ENCODE measurements at regions not wholly inside any gene's neighbourhood (a gene's known extent, or its start where the extent isn't known, plus 50 kb on each side); places are given as distances from the start of the nearest gene placed in this dataset.
"Not testable (repeated sequence)": the region's sequence is repeated elsewhere in the genome, so short reads cannot be mapped to it uniquely, and the experiment has no call there.

DNA sequence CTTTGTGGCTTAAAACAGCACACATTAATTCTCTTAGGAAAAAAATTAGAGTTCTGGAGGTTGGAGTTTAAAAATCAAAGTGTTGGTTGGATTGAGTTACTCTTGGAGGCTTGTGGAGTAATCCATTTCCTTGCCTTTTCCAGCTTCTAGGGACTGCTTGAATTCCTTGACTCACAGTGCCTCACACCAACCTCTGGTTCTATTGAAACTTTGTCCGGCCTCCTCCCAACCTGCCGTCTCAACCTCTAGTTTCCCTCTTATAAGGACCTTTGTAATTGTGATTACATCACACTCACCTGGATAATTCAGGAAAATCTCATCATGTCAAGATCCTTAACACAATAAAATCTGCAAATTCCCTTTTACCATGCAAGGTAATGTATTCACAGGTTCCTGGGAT, 764.2 kb upstream of the CDH18 start:
- DNase-seq = not testable (repeated sequence)

DNA sequence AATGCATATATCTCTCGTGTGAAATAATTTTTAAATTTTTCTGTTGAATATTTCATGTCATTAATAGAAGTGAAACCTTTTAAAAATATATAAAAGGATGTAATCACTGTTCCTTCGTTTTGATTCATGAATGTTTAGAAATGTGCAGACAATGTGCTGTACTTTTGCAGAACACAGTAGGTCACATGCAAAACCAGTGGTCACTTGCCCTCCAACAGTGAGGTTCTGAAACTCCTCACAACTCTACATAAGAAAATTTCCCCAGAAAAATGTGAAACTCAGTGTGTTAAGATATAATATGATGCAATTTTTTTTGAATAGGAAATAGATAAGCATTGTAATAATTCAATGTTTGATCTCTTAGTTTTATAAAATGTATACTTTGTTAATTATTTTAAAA, 747.7 kb upstream of the CDH18 start:
- DNase-seq = not testable (repeated sequence)

DNA sequence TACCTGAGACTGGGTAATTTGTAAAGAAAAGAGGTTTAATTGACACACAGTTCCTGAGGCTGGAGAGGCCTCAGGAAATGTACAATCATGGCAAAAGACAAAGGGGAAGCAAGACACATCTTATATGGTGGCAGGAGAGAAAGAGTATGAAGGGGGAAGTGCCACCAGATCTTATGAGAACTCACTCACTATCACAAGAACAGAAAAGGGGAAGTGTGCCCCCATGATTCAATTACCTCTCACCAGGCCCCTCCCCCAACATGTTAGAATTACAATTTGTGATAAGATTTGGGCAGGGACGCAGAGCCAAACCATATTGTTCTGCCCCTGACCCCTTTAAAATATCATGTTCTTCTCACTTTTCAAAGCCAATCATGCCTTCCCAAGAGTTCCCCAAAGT, 744.2 kb upstream of the CDH18 start:
- not testable (repeated sequence) for DNase-seq

DNA sequence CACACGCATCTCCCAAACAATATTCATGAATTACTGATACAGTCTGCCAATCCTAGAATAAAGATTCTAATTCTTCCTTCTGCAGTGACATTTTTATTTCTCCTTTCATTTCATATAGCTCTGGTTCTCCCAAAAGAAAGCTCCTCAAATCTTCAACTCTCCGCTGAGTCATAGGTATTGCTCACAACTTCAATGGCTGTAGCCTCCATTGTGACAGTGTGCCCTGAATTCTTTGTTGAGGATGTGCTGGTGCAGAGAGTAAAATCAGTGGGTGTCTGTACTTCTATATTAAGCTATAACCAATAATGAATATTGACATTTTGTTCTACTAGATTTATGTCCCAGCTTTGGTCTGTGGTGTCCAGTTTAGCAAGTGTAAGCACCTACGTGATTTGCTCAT, 733.3 kb upstream of the CDH18 start:
- not testable (repeated sequence) for DNase-seq

DNA sequence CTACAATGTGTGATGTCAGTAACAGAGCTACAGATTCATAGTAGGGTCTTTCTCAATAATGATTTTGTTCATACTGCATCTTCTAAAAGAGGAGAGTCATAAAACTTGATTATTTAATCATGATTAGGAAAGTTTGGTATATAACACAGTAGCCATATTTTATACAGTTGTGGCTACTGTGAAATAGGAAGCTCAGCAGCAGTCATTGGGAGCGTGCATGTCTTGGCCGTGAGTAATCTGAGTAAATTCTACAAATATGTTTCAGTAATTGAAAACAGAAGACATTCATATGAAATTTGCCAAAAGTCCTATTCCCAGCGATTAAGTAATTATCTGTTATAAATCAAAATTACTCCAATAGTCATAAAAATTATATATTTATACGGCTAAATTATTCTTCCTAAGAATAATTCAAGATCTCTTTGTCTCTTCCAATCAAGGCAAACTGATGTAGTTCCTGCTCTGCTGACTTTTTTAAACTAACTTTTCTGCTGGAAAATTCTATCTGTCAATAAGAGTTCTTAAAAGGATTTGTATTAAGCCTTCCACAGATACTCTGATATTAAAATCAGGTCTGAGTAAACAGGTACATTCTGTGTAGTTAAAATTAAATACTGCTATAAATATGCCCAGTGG, 723.6 kb upstream of the CDH18 start:
- not testable (repeated sequence) for DNase-seq

DNA sequence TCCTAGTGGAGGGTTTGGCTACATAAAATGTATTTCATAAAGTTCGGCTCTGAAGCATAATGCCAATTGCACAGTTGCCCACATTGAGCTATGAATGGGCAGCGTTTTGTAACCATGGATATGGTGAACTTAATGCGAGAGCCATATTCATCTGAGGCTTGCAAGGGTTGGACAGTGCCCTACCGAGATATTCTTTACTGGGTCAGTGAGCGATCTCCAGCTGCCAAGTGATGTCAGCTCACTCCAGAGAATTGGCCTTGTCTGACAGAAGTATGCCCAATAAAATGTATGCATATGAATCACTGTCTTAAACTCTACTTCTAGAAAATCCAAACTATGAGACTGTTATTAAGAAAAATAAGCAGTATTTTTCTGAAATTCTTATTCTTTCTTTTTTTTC, 719.6 kb upstream of the CDH18 start:
- peak; percentile 44 for DNase-seq

DNA sequence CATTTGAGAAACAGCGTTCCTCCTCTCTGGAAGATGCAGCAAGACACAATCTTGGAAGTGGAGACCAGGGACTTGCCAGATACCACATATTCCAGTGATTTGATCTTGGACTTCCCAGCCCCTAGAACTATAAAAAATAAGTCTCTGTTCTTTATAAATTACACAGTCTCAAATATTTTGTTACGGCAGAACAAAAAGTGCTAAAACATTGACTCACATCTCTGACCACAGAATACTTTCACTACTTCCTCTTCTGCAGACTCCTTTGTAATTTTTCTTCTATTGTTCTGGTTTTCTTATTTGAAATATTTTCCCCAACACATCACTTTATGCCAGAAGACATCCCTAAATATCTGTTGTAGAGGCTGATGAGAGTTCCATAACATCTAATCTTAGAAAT, 706.1 kb upstream of the CDH18 start:
- DNase-seq = no peak

DNA sequence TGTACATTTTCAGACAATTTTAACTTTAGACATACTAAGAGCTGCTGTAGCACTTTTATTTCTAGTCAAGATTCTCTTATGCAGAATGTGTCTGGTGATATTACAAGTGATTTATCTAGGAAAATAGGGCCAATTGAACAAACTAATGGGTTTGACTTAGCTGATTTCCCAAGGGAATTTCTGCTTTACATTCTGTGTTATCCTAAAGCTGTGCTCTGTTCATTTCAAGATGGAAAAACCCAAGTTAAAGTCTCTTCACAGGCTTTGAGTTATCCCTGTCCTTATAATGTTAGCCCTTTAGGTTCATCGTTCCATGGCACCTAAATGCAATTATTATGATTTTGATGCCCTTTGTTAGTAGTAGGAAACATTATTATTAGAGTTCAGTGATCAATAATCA, 704.9 kb upstream of the CDH18 start:
- DNase-seq = no peak

DNA sequence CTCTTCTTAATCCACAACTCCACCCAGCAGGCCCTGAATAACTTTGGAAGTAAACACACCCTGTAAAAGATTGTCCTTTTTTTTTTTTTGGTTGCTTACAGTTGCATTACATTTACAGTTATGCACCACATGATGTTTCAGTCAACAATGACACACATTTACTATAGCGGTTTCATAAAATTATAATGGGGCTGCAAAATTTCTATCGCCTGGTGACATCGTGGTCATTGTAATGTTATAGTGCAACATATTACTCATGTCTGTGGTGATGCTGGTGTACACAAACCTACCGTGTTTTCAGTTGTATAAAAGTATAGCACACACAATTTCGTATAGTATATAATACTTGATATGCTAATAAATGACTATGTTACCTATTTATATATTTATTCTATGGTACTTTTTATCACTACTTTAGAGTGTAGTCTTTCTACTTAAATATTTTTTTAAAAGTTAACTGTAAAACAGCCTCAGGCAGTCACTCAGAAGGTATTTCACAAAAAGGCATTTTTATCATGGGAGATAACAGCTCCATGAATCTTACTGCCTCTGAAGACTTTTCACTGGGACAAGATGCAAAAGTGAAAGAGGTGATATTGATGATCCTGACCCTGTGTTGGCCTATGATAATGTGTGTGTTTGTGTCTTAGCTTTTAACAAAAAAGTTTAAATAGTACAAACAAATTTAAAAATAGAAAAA, 695.4 kb upstream of the CDH18 start:
- DNase-seq = no peak

DNA sequence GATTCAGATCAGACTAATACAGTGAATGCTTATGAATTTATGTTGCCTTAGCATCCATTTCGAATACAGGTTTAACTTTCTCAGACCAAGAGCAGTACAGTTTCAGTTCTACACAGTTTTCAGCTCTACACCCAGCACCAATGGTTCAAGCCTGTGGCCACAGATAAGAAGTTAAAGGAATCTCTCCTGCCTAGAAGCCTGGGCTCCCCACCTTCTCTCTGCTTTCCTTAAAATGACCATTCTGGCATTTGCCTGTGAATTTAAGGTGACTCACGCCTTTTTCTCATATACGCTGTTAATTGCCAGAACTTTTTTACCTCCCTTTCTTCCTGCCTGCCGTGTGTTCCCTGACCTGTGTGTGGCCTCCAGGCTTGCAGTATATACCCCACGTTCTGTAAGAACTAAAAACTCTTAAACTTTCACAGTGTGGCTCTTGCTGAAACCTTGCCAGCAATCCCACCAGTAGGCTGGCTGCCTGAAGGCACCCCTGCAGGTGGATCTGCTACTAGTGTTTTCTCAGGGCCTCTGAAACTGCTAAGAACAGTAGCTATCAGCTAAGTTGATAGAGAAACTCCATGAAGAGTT, 692.8 kb upstream of the CDH18 start:
- DNase-seq = no peak

DNA sequence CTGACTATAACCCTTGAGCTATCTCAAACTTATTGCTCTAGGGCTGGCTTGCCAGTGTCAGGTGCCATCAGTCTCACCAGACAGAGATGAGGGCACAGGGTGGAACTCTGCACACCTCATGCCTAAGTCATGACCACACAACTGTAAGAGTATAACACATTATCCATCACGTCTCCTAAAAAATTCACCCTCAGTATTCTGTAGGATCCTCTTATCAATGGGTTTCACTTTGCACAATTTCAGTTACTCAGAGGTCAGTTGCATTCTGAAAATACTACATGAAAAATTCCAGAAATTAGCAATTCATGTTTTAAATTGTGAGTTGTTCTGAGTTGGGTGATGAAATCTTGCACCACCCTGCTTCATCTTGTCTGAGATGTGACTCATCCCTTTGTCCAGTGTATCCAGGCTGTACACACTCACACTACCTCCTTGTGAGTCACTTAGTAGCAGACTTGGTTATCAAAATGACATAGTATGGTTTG, 690.9 kb upstream of the CDH18 start:
- DNase-seq = no peak

DNA sequence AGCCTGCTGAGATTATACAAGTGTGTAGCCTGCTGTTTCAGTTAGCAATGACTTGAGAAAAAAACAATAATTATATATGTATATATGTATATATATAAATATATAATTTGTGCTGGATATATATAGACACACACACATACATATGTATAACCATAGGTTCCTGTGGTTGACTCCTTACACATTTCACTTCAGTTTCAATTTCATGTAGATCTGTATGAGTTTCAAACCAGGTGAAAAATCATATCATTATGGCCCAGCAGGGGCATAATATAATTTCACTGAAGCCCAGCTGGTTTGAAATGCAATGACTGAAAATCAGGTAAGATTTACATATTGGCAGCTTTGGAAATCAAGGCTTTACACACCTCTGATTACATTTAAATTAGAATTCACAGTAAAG, 690.4 kb upstream of the CDH18 start:
- no peak for DNase-seq

DNA sequence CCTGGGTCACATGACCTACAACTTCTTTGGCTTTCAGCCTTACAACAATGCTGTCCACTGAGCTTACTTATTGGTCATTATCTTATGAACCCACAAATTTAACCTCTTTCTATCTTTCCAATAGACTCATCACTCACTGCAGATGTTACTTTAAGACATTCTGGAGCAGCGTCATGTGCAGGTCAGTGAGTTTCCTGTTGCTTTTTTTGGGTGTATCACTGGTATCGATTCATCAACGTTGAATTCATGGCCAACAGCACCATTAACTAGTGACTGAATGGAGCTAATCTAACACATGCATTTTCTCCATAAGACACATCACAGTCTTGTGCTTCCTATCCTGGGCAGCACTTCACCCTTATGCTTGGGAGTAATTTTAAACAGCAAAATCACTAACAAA, 672.6 kb upstream of the CDH18 start:
- no peak for DNase-seq

DNA sequence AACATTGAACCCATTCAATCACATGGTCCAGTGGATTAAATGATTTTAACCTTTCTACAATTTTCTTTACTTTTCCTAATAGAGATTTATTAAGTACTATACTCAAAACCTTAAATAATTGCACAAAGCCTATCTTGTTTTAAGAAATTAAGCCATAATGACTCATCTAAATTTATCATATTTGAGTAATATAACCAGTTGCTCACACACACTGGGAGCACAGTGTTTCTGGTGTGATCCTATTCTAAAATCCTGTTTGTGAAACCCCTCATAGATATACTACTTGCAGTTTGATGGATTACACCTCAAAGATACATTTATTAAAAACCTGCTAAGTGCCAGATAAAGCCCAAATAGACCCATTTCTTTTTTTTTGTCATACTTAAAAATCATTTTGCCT, 668.3 kb upstream of the CDH18 start:
- DNase-seq = no peak

DNA sequence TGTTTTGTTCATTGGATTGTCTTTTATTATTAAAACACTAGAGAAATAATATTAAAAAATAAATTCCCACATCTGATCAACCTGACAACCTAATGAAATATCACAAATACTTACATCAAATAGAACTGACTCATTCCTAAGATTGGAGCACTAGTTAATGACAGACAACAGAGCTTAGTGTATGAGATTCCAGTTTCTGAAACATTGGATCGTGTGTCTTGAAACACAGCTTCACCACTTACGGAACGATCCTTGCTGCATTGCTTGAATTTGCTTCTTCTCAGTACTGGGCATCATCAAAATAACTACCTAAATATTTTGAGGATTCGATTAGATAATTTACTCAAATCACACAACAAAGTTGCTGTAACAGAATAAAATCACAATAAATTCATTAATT, 667.2 kb upstream of the CDH18 start:
- no peak for DNase-seq

DNA sequence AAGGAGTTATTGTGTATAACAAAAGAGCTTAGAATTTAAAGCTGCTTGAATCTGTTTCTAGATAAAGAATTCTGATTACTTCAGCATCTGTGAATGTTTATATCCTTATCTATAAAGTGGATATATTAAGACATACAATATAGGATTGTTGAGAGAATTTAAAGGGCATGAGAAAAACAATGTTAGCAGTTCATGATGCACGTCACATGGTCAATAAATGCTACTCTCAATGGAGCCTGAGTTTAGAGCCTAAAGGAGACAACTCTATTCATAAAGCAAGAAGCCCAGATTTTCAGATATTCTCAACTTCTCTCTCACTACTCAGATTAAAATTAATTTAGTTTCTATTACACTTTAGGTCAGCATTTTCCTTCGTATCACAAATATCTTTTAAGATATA, 666.7 kb upstream of the CDH18 start:
- peak; percentile 3 for DNase-seq

DNA sequence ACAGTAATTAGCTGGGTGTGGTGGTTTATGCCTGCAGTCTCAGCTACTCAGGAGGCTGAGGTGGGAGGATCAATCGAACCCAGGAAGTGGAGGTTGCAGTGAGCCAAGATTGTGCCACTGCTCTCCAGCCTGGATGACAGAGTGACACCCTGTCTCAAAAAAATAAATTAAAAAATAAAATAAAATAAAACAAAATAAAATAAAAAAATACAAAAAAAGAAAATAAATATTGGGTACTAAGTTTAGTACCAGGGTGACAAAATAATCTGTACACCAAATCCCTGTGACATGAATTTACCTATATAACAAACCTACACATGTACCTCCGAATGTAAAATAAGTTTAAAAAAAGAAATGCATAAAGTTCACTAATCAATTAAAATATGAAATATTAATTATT, 666.0 kb upstream of the CDH18 start:
- no peak for DNase-seq

DNA sequence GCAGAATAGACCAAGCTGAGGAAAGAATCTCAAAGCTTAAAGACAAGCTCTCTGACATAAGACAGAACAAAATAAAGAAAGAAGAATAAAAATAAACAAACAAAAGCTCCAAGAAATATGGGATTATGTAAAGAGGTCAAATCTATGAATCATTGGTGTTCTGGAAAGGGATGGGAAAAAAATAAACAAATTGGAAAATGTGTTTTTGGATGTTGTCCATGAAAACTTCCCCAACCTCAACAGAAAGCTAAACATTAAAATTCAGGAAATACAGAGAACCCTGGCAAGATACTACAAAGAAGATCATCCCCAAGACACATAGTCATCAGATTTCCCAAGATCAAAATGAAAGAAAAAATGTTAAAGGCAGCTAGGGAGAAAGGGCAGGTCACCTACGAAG, 662.0 kb upstream of the CDH18 start:
- DNase-seq = no peak

DNA sequence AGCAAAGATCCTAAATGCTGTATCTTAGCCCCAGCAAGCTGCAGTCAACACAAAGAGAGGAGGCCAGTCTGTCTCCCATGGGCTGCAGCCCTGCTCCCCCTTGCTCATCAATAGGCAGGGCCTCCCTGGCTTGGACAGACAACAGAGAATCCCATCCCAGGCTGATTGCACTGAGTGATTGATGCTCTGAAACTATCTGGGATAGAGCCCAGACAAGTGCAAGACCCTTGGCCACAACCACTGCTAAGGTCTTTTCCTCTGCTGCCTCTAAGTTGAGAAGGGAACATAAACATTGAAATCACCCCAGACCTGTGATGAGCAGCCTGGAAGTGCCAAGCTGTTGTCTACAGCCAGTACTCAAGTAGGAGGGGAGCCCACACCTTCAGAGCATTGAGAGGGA, 661.0 kb upstream of the CDH18 start:
- DNase-seq = no peak

DNA sequence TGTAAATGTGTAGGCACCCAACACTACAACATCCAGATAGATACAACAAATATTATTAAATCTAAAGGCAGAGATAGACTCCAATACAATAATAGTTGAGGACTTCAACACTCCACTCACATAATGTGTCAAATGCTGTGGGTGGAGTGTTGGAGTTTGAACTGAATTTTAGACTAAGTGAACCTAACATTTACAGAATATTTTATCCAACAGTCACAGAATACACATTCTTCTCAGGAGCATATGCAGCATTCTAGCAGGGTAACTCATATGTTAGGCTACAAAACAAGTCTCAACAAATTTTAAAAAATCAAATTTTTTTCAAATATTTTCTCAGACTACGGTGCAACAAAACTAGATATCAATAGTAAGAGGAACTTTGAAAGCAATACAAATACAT, 648.7 kb upstream of the CDH18 start:
- no peak for DNase-seq

DNA sequence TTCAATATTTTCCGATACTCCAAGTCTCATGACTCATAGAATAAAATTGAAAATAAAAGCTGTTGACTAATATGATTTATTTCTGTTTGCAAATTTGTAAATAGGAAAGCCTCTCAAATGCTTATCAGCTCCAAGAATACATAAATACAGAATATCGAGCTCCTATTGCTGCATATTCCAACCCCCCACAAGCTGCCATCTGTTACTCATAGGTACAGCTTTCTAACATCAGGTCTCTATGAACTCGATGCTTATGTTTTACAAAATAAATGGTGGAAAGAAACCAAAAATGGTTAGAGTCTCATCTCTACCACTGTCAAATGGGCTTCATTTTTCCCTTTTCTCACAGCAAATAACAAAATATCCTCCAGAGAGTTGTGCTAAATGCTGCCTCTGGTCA, 631.6 kb upstream of the CDH18 start:
- no peak for DNase-seq

DNA sequence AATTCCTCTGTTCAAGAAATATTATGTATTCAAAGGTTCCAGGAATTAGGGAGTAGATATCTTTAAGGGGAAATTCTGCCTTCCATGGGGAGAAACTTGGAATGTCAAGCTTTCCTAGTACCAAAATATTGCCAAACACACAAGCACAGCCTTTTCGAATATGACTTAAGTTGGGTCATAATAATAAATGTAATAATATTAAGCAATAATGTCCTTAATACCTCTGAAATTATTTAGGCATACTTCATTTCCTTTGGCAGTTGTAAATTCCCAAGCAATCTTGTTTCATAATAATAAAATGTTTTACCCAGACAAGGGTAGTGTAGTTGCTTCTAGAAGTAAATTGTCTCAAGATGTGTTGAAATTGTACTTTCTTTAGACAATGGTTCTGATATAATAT, 630.3 kb upstream of the CDH18 start:
- no peak for DNase-seq

DNA sequence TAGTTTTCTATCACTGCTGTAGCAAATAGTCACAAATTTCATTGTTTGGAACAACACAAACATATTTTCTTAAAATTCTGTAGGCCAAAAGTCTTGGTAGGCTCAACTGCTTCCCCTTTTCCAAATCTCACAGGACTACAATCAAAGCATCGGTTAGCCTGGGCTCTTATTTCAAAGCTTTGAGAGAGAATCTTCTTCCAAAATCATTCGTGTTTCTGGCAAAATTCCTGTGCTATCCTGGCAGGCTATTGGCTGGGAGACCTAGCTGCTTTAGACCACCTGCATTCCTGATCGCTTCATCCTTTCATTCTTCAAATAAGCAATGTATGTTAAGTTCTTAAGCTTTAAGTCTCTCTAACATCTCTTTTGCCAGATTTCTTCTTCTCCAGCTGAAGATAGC, 629.8 kb upstream of the CDH18 start:
- DNase-seq = no peak

DNA sequence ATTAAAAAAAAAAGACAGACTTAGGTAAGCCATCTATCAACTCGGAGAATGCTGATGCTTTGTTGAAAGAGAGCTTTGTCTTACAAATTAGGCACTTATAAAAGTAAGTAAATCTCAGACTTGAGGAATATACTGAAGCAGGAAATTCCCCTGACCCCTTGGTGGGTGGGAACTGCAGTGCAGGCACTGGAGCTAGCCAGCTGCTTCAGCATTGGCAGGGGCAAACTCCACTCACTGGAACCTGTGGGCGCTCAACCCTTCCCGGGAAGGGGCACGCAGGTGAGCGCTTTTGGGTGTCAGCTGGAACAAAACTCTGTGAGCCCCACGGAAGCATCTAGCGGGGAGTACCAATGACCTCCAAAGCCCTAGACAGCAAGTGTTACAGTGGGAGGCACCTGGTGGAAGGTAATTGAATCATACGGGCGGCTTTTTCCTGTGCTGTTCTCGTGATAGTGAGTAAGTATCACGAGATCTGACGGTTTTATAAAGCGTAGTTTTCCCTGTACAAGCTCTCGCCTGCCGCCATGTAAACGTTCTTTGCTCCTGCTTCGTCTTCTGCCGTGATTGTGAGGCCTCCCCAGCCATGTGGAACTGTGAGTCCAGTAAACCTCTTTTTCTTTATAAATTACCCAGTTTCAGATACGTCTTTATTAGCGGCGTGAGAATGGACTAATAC, 628.0 kb upstream of the CDH18 start:
- DNase-seq = no peak
